Hepatocyte (in vitro differentiated cells): ENCODE measurements at regions not wholly inside any gene's neighbourhood (a gene's known extent, or its start where the extent isn't known, plus 50 kb on each side); places are given as distances from the start of the nearest gene placed in this dataset.
"Not testable (repeated sequence)": the region's sequence is repeated elsewhere in the genome, so short reads cannot be mapped to it uniquely, and the experiment has no call there.

Experiments
- CTCF ChIP-seq: fragments of 200-600 bp; sonication (generic); IDR thresholded peaks from 2 replicates; pipeline ENCODE4 v1.5.1; 2016; ENCODE audit warnings: antibody characterized with exemption, mild to moderate bottlenecking; ENCODE audit not compliant: poor library complexity
- EZH2 ChIP-seq: fragments of 200-600 bp; sonication (generic); IDR thresholded peaks from 2 replicates; pipeline ENCODE4 v1.6.1; 2016; ENCODE audit warnings: antibody characterized with exemption, mild to moderate bottlenecking, borderline replicate concordance
- EZH2phosphoT487 ChIP-seq: fragments of 200-600 bp; sonication (generic); IDR thresholded peaks from one replicate; pipeline ENCODE4 v1.6.1; 2018; ENCODE audit warnings: antibody characterized with exemption, mild to moderate bottlenecking, low read depth, moderate library complexity; ENCODE audit not compliant: unreplicated experiment, severe bottlenecking

- TF ChIP-seq EZH2, EZH2phosphoT487, CTCF: not testable (repeated sequence)
These were observed 1439.2 kb upstream of the ACVR2A start for GRCh38 chr2:146405402-146406309.
